HG03354 (cell line): ENCODE measurements at regions not wholly inside any gene's neighbourhood (a gene's known extent, or its start where the extent isn't known, plus 50 kb on each side); places are given as distances from the start of the nearest gene placed in this dataset.

ENCODE experiments used
- ATAC-seq: cut with Tn5 transposase; IDR thresholded peaks from one replicate; pipeline ENCODE4 v1.9.1; 2021; ENCODE audit warnings: mild to moderate bottlenecking; ENCODE audit not compliant: unreplicated experiment, poor library complexity, severe bottlenecking

DNA sequence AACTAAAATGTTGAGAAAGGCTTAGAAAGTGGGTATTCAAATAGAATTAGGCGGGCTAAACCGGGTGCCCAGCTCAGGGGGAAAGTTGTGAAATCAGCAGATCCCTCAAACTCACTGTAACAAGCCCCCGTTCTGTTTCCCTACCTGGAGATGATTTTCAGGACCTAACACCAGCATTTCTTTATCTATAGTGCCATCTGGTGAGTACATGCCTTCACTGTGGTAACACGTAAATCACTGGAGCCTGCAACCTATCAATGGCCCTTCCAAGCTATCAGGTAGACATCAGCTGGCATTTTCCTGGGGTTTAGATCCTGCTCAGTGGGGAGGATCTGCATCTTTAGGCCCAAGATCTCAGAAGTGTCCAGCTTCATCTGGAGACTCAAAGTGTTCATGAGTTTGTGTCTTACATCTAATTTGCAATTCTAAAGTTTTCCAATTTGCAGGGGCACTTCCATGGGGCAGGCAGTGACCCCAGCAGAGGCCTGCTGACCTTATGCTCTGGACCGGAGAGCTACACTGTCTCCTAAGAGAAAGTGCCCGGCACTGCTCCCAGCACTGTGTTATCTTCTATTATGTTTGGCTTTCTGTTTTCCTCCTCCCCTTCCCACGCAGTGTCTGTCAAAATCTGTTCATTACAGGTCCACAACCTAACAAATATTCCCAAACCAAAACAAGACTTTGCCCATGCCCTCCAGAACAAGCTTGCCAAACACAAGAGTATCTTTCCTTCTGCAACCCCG lies 132.5 kb downstream of the LSM5 start:
- ATAC-seq, result no peak

DNA sequence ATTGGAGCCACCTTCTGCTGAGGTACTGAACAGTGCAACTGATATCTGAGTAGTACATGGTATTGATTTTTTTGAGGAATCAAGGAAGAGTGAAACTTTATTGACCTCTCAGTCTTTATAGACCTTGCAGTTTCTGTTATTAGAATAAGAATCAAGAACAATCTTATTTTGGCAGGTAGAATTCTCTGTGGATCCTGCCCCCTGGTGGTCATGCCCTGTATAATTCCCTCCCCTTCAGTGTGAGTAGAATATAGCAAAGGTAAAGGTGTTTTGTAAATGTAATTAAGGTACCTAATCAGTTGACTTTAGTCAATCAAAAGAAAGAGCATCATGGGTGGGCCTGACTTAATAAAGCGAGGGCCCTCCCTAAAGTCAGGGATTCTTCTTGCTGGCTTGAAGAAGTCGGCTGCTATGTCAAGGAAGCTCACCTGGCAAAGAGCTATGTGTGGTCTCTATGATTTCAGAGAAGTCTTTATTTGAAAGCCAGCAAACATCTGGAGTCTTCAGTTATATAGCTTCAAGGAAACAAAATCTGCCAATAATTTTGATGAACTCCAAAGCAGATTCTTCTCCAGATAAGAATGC lies 142.8 kb downstream of the LSM5 start:
- no peak for ATAC-seq

DNA sequence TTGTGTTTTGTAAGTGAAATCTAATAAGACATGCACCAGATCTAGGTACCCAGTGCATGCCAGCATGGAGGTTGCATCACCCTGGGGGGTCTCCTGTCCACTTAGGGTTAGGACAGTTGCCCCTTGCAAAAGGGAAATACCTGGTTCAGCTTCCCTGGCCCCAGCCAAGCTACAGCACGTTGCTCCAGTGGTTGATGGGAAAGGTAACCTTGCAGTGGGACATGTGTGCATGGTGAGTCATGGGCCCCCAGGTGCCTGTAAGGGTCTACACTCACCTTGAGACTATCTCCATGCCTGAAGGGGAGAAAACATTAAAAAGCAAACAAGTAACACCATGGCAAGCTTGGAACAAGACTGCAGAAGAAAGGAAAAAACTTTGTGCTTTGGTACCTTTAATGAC lies 143.9 kb downstream of the LSM5 start:
- ATAC-seq, result no peak

DNA sequence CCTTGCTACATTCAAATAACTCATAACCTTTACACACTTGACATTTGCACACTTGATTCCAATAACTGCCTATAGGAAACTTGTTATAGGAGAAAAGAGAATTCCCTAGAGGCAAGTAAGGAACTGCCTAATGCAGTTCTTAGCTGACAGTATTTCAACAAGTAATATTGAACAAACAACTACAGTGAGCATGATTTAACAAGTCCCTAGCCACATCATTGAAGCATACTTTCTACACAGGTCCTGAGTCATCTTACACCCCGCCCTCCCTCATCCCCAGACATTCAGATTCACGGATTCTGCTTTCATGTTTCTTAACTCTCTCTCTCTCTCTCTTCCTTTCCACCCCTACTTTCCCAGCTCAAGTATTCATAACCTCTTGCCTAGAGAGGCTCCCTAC lies 153.5 kb downstream of the LSM5 start:
- no peak for ATAC-seq

DNA sequence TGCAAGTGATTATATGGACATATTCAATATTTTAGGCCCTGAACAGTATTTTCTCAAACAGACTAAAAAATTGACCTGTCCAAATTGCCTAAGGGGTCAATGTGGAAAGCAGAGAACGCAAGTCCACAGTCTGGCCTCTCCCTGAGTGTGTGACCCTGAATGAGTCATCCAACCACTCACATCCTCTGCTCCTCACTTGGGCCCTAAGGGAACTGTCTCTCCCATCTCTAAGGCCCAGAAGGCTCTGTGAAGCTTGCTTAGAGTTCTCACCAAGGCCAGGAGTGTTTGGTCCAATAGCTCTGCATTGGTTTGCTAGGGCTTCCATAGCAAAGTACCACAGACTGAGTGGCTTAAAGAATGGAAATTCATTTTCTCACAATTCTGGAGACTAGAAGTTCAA lies 155.1 kb downstream of the LSM5 start:
- no peak for ATAC-seq

DNA sequence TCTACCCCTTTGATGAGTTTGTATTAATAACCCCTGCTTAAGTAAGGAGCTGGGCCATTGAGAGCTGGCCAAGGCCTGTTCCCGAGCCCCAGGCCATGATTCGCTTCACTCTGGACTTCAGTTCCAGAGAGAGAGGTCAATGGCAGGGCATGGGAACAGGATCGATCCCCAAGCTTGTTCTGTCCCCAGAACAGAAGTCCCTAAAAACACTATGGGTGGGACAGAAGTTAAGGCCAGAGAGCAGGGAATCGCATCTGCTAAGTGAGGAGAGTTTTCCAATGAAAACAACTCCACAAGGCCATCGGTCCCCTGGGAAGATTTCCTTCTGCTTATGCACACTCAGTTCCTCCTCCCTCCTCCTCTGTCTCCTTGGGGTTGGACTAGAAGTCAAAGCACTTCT lies 159.6 kb downstream of the LSM5 start:
- no peak for ATAC-seq

DNA sequence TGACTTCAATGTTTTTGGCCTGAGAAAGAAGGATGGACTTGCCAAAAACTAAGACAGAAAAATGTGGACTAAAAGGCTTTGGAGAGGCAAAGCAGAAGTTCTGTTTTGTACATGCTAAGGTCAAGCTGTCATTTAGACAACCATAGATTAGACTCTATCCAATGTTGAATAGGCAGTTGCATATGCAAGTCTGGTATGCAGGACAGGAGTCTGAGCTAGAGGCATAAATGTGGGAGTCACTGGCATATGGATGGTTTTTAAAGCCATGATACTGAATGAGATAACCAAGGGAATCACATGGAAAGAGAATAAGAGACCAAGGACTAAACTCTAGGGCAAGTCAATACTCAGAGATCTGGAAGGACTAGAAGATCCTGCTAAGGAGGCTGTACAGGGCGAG lies 164.1 kb downstream of the LSM5 start:
- ATAC-seq, result no peak

DNA sequence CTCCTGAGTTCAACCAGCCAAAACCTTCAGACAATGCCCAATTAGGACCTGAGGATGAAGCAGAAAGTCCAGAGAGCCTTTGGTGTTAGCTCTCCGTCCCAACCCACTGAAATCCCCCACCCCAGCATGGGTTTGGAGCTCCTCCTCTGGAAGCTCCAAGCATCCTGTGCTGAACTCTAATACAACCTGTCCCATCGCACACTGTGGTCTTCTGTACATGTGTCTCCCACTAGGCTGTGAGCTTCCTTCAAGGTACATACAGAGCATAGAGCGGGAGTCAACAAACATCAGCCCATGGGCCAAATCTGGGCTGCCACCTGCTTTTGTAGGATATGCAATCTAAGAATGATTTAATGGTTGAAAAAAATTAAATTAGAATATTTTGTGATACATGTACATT lies 166.5 kb downstream of the LSM5 start:
- ATAC-seq, result no peak

DNA sequence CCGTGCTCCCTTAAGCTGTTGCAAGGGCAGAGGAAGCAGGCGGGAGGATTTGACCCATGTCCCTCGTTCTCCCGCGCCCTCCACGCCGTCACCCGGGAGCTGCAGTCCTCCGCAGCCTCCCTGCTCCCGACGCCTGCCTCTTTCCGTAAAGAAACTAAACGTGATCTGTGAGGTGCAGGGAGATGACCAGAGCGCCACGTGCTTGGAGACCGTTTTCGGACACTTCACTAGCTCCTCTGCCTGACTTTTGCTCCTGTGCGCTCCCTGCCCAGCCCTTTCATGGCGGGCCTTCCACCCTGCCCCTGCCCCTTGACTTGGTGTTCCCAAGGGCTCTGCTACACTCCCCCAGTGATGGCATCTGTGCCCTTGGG lies 171.2 kb downstream of the LSM5 start:
- ATAC-seq, result no peak

DNA sequence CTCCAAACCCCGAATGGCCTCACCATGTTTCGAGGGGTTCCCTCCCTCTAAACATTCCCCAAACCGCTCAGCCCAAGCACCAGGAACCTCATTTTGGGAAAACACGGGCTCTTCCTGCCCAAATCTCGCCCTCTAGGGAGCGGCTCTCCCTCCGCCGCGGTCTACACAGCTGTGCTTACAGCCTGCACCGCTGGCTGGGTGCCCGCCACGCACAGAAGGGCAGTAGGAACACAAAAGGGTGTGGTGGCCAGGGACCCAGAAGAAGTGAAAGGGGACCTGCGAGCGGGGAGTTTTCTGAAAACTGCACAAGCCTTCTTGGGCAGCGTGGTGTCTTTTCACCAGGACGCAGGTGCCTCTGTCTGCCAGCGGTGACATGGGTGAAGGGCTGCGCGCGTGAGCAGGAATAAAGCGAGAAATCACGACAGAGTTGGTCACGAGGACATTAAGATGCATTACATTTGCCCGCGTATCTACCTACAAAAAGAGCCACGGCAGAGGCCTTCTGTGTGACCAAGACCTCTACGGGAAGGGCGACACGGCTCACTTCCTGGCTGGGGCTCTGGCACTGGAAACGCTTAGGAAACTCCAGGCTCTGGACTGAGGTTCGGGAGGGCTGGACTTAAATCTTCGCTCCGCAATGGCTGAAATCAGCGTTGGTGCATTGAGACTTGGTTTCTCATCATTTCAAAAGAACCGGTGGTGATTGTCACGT lies 171.7 kb downstream of the LSM5 start:
- no peak for ATAC-seq

DNA sequence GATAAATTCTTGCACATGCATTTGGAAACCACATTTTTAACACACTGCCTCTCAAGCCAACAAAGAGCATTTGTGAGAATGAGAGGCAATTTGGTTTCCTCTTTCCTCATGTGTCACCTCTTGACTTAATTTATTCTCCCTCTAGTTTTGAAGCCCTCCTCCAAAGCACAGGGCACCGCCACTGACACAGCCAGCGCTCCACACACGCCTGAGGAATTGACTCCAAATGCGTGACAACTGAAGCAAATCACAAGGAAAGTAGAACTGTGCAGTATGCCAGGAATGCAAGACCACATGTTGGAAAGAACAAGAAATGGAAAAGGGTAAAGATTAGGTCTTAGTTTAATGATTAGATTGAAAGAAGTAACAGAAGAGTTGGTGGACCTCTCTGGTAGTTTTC lies 173.3 kb downstream of the LSM5 start:
- no peak for ATAC-seq

DNA sequence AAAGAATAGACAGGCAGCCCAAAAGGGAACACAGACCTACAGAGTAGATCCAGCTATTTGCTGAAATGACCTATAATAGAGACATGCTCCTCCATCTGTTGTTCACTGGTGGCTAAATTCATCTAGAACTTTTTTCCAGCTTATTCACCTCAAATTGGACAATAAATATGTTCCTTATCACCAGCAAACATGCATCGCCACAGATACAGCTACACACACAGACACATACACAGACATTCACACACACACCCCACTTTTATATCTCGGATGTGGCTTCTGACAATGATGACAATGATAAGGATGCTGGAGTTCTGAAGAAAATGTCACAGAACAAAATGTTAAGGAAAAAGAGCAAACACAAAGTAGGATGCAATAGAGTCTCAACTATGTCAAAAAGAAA lies 175.4 kb downstream of the LSM5 start:
- ATAC-seq, result no peak

DNA sequence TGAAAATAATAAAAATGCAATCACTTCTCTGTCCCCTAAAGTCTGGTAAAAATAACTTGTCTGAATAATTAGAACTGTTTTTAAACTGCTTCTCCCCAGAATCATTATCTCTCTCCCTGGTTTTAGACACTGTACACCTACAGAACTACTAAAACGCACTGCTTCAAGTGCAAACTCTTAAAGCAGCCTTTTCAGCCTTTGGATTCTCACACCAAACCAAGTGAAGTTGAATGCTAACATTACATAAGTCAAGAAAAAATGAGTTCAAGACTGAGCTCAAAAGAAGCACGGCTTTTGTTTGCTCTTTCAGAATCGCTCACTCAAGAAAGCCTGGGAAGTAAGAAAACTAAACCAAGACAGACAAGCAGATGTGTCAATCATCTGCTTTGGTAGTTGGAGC lies 188.8 kb downstream of the LSM5 start:
- ATAC-seq, result no peak

DNA sequence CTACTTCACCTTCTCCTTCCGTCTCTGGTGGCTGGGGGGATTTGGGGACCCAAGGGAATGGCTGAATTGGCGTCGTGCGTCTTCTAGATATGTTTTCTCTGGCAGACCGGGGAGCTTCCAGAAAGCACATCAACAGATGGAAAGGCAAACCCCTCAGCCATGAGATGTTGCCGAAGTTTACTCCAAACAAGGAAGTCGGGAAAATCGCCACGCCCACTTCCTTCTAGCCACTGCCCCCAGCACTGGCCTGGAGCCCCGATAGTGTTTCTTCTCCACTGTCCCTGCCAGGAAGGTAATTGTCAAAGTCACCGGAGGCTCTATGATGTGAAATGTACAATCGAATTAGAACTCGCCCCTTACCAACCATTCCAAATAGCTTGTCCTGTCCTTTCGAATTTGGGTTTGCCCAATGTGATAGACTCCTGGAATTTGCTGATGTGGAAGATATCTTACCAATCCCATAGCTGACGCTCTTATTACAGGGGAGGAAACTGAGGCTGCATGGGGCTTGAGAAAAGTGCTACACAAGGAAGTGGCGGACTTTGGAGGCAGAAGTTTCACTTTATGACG lies 191.0 kb downstream of the LSM5 start:
- no peak for ATAC-seq

DNA sequence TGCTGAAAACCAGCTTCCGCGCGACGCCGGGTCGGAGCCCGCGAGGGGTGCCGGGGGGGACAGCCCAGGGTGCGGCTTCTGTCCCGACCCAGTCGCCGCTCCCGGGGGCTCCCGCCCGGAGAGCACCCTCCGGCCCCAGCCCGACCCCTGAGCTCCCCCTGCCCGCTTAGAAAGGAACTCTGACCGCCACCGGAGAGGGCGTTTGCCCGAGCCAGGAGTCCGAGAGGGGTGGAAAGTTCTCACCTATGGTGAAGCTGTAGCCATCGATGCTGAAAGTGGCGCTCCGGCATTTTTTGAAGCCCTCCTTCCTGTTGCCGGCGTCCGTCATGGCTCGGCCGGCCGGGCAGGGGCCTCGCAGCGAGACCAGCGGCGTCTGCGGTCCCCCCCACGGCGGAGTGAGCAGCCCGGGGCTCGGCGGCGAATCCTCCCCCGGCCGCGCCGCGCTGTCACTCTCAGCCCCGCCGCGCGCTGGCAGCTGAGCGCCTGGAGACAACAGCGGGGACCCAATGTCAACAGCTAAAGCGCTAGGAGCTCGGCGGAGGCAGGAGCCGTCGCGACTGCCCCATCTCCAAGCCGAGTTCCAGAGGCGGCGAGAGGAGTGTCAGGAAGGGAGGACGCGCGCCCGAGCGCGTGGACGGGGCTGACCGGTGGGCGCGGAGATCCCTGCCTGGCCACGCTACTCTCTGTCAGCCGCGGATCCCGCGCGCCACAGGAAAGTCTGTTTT lies 191.6 kb downstream of the LSM5 start:
- no peak for ATAC-seq

DNA sequence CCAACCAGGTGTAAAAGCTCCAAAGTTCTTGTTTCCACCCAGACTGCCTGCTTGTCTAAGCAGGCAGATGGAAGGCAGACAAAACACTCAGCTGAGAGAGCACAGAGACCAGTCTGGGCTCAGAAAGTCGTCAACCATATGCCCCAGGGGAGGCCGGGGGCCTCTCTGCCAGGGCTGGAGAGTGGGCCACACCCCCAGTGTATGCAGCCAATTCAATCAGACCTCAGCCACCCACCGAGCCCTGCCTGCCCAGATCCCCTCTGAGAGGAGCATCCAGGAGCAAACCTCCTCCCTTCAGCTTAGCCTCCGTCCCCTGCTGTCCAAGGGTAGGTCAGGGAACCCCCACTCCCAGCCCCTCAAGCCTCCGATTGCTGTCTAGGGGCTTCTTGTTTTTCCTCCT lies 196.3 kb downstream of the LSM5 start:
- ATAC-seq, result no peak

DNA sequence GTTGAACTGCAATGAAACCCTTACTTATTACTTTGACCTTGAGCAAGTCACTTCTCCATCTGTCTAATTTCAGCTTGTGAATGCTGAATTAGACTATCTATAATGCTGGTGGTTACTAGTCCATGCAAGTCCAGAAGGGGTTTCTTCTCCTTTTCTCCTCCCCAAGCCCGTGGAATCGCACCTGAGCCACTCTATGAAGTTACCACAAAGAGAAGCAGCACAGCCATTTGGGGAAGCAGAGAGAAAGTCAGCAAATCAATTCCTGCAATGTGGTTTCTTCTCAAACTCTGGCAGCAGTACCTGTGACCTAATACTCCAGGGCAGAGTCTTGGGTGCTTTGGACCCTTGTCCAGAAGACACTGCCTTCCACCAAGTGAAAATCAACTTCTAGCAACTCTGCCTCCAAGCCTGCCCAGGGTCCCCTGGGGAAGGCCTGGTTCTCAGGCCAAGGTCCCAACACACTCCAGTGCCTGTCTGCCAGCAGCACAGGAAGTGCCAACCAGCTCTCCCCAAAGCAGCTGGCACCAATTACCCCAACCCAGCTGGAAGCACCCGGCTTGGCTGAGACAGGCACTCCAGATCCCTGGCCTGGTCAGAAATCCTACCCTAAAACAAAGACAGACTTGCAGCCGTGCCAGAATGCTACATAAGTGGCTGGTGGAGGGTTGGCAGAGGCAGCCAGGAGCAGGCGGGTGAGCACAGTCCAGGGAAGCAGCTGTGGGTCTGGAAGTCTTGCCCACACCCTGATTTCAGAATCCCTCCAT lies 200.3 kb downstream of the LSM5 start:
- no peak for ATAC-seq

DNA sequence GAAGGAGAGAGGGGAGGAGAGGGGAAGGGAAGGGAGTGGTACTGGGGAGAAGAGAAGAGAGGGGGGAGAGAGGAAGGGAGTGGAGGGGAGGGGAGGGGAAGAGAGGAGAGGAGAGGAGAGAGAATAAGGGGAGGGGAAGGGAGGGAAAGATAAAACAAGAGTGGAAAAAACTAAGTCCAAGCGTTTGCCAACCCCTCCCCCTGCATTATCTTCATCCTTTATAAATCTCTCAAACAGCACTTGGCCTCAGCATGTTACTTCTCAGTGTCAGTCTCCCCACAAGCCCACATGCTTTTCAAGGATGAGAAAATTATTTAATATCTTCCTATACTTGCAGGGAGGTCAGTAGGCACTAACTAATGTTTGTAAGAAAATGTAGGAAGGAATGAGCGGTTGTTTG lies 204.5 kb downstream of the LSM5 start:
- no peak for ATAC-seq

DNA sequence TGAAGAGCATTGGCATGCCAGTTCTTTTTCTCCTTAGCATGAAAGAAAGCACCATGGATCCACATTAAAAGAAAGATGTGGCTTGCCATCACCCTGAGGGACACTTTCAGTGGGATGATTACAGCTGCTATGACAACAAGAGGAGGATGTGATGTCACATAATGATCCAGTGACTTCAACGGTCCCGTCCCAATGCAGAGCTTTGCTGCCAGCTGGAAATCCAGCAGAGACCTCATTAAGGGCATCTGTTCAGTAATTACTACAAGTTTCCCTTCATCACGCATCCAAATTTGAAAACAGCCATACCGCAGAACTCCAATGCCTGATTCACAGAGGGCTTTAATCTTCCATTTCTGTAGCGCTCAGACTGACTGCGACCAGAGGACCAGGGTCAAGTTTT lies 206.6 kb downstream of the LSM5 start:
- no peak for ATAC-seq

DNA sequence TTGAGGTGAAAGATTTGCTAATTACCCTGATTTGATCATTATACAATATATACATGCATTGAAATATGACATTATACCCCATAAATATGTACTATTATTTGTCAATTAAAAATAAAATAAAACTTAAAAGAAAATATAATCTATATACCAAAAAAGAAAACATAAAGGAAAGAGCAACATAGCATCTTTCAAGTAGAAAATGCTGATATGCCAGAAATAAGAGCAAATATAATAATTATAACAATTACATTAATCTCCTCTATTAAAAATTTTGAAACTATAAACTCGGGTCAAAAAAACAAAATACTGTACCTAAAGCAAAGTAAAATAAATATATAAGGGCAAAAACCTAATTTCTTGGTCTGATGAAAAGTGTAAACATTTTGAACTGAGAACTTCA lies 209.3 kb upstream of the PDE1C start:
- no peak for ATAC-seq
